GM23338 (cell line): ENCODE measurements at regions not wholly inside any gene's neighbourhood (a gene's known extent, or its start where the extent isn't known, plus 50 kb on each side); places are given as distances from the start of the nearest gene placed in this dataset.

Experiments used
- ATAC-seq: fragments of 200-7000 bp; cut with Tn5 transposase; 3 replicates; pipeline ENCODE4 v1.9.1; 2020
- DNase-seq: peaks from one replicate; pipeline ENCODE4 v3.0.0-alpha.2; 2015; ENCODE audit warnings: low spot score
- H2AFZ ChIP-seq: fragments of 200-600 bp; sonication (generic); 2 replicates; pipeline ENCODE4 v1.8.0; 2016; ENCODE audit warnings: antibody characterized with exemption, mild to moderate bottlenecking, moderate library complexity
- H3F3A ChIP-seq: fragments of 200-600 bp; sonication (generic); replicated peaks from 2 replicates; pipeline ENCODE4 v1.8.0; 2017; ENCODE audit warnings: antibody characterized with exemption, mixed run types, low read depth
- H3K27ac ChIP-seq: fragments of 200-600 bp; sonication (generic); 2 replicates; pipeline ENCODE4 v1.6.1; 2016; ENCODE audit warnings: low read depth
- H3K27me3 ChIP-seq: fragments of 200-600 bp; sonication (generic); 2 replicates; pipeline ENCODE4 v1.8.0; 2016; ENCODE audit warnings: mild to moderate bottlenecking, mixed run types, moderate library complexity; ENCODE audit not compliant: insufficient read depth
- H3K36me3 ChIP-seq: fragments of 200-600 bp; sonication (generic); 2 replicates; pipeline ENCODE4 v1.8.0; 2016; ENCODE audit warnings: mild to moderate bottlenecking; ENCODE audit not compliant: insufficient read depth
- H3K4me1 ChIP-seq: fragments of 200-600 bp; sonication (generic); 2 replicates; pipeline ENCODE4 v1.8.0; 2016; ENCODE audit warnings: mild to moderate bottlenecking, moderate library complexity; ENCODE audit not compliant: insufficient read depth
- H3K4me2 ChIP-seq: fragments of 200-600 bp; sonication (generic); 2 replicates; pipeline ENCODE4 v1.7.1; 2017; ENCODE audit warnings: mixed run types
- H3K4me3 ChIP-seq: fragments of 200-600 bp; sonication (generic); 2 replicates; pipeline ENCODE4 v1.6.1; 2016; ENCODE audit warnings: mixed run types
- H3K79me2 ChIP-seq: fragments of 200-600 bp; sonication (generic); replicated peaks from 2 replicates; pipeline ENCODE4 v1.8.0; 2017; ENCODE audit warnings: mild to moderate bottlenecking; ENCODE audit not compliant: insufficient read depth
- H3K9me2 ChIP-seq: fragments of 200-600 bp; sonication (generic); 2 replicates; pipeline ENCODE4 v1.8.0; 2017; ENCODE audit not compliant: insufficient read depth
- H4K20me1 ChIP-seq: fragments of 200-600 bp; sonication (generic); replicated peaks from 2 replicates; pipeline ENCODE4 v1.8.0; 2017; ENCODE audit warnings: mild to moderate bottlenecking; ENCODE audit not compliant: insufficient read depth
- H3K27ac Mint-ChIP-seq: 2 replicates; pipeline ENCODE4 v1.8.0; 2020; ENCODE audit warnings: inconsistent platforms, mild to moderate bottlenecking, moderate library complexity, mixed read lengths
- H3K27me3 Mint-ChIP-seq: 3 replicates; pipeline ENCODE4 v1.8.0; 2022; ENCODE audit warnings: low read depth, mild to moderate bottlenecking, moderate library complexity, mixed read lengths, inconsistent platforms; ENCODE audit not compliant: insufficient read depth, poor library complexity
- H3K36me3 Mint-ChIP-seq: 3 replicates; pipeline ENCODE4 v1.8.0; 2021; ENCODE audit warnings: low read depth, mild to moderate bottlenecking, inconsistent platforms, moderate library complexity, mixed read lengths
- H3K4me1 Mint-ChIP-seq: 3 replicates; pipeline ENCODE4 v1.8.0; 2020; ENCODE audit warnings: mild to moderate bottlenecking, inconsistent platforms, mixed read lengths
- H3K4me3 Mint-ChIP-seq: 3 replicates; pipeline ENCODE4 v1.8.0; 2021; ENCODE audit warnings: moderate library complexity, mild to moderate bottlenecking, inconsistent platforms, mixed read lengths
- H3K9me3 Mint-ChIP-seq: 3 replicates; pipeline ENCODE4 v1.8.0; 2020; ENCODE audit warnings: moderate library complexity, mild to moderate bottlenecking, inconsistent platforms, mixed read lengths
- REST ChIP-seq: IDR thresholded peaks from one replicate; pipeline ENCODE4 v1.6.1; 2018; ENCODE audit warnings: antibody characterized with exemption; ENCODE audit not compliant: unreplicated experiment
- TF ChIP-seq, protein P1 (sequence below): fragments of 250-450 bp; sonication (Bioruptor Pico); IDR thresholded peaks from 2 replicates; pipeline ENCODE4 v1.5.0; 2020; ENCODE audit warnings: mild to moderate bottlenecking, moderate library complexity

- H3K27ac ChIP-seq: no peak overlapping the region
- no peak overlapping the region for H3K4me3 ChIP-seq
- H3K79me2 ChIP-seq: no peaks in the 10 kb centered on the region
- Mint-ChIP-seq H3K27me3 (peaks cover 3% of the 10 kb centered on the region), H3K4me1 (peaks cover 10% of the 10 kb centered on the region; the same call in 2 of the 3 replicates), H3K36me3 (no peaks in the 10 kb centered on the region; the same call in 2 of the 3 replicates), H3K27ac (no peak overlapping the region), H3K4me3 (no peak overlapping the region), H3K9me3 (peaks cover 3% of the 10 kb centered on the region; the same call in 1 of the 3 replicates)
- H3F3A ChIP-seq: no peaks in the 10 kb centered on the region
- no peak overlapping the region for H3K4me2 ChIP-seq
- no peak for ATAC-seq
- no peak overlapping the region for H2AFZ ChIP-seq
- no peaks in the 10 kb centered on the region; the same call in 1 of the 2 replicates for H3K9me2 ChIP-seq
- TF ChIP-seq REST: no peak
- TF ChIP-seq, protein P1, sequence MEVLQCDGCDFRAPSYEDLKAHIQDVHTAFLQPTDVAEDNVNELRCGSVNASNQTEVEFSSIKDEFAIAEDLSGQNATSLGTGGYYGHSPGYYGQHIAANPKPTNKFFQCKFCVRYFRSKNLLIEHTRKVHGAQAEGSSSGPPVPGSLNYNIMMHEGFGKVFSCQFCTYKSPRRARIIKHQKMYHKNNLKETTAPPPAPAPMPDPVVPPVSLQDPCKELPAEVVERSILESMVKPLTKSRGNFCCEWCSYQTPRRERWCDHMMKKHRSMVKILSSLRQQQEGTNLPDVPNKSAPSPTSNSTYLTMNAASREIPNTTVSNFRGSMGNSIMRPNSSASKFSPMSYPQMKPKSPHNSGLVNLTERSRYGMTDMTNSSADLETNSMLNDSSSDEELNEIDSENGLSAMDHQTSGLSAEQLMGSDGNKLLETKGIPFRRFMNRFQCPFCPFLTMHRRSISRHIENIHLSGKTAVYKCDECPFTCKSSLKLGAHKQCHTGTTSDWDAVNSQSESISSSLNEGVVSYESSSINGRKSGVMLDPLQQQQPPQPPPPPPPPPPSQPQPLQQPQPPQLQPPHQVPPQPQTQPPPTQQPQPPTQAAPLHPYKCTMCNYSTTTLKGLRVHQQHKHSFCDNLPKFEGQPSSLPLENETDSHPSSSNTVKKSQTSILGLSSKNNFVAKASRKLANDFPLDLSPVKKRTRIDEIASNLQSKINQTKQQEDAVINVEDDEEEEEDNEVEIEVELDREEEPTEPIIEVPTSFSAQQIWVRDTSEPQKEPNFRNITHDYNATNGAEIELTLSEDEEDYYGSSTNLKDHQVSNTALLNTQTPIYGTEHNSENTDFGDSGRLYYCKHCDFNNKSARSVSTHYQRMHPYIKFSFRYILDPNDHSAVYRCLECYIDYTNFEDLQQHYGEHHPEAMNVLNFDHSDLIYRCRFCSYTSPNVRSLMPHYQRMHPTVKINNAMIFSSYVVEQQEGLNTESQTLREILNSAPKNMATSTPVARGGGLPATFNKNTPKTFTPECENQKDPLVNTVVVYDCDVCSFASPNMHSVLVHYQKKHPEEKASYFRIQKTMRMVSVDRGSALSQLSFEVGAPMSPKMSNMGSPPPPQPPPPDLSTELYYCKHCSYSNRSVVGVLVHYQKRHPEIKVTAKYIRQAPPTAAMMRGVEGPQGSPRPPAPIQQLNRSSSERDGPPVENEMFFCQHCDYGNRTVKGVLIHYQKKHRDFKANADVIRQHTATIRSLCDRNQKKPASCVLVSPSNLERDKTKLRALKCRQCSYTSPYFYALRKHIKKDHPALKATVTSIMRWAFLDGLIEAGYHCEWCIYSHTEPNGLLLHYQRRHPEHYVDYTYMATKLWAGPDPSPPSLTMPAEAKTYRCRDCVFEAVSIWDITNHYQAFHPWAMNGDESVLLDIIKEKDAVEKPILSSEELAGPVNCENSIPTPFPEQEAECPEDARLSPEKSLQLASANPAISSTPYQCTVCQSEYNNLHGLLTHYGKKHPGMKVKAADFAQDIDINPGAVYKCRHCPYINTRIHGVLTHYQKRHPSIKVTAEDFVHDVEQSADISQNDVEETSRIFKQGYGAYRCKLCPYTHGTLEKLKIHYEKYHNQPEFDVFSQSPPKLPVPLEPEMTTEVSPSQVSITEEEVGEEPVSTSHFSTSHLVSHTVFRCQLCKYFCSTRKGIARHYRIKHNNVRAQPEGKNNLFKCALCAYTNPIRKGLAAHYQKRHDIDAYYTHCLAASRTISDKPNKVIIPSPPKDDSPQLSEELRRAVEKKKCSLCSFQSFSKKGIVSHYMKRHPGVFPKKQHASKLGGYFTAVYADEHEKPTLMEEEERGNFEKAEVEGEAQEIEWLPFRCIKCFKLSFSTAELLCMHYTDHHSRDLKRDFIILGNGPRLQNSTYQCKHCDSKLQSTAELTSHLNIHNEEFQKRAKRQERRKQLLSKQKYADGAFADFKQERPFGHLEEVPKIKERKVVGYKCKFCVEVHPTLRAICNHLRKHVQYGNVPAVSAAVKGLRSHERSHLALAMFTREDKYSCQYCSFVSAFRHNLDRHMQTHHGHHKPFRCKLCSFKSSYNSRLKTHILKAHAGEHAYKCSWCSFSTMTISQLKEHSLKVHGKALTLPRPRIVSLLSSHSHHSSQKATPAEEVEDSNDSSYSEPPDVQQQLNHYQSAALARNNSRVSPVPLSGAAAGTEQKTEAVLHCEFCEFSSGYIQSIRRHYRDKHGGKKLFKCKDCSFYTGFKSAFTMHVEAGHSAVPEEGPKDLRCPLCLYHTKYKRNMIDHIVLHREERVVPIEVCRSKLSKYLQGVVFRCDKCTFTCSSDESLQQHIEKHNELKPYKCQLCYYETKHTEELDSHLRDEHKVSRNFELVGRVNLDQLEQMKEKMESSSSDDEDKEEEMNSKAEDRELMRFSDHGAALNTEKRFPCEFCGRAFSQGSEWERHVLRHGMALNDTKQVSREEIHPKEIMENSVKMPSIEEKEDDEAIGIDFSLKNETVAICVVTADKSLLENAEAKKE: no peak
- no peaks in the 10 kb centered on the region for H3K36me3 ChIP-seq
- H3K27me3 ChIP-seq: no peaks in the 10 kb centered on the region
- H3K4me1 ChIP-seq: peaks cover 8% of the 10 kb centered on the region
- no peaks in the 10 kb centered on the region for H4K20me1 ChIP-seq
- no peak for DNase-seq
Observed at GRCh38 chr4:138405934-138406567, 163.9 kb upstream of the SLC7A11 start.
